GM18505 (cell line): ENCODE measurements at regions not wholly inside any gene's neighbourhood (a gene's known extent, or its start where the extent isn't known, plus 50 kb on each side); places are given as distances from the start of the nearest gene placed in this dataset.

ENCODE experiments used
- ATAC-seq: cut with Tn5 transposase; IDR thresholded peaks from one replicate; pipeline ENCODE4 v1.9.1; 2021; ENCODE audit not compliant: unreplicated experiment
- POLR2A ChIP-seq: IDR thresholded peaks from 4 replicates; pipeline ENCODE4 v1.6.1; 2011; ENCODE audit warnings: borderline replicate concordance; ENCODE audit not compliant: insufficient read depth, insufficient read length; ENCODE audit errors: extremely low read depth

- no peak for TF ChIP-seq POLR2A
- no peak for ATAC-seq
Measured at GRCh38 chr2:207412787-207413310, 116.9 kb upstream of the CREB1 start.

DNA sequence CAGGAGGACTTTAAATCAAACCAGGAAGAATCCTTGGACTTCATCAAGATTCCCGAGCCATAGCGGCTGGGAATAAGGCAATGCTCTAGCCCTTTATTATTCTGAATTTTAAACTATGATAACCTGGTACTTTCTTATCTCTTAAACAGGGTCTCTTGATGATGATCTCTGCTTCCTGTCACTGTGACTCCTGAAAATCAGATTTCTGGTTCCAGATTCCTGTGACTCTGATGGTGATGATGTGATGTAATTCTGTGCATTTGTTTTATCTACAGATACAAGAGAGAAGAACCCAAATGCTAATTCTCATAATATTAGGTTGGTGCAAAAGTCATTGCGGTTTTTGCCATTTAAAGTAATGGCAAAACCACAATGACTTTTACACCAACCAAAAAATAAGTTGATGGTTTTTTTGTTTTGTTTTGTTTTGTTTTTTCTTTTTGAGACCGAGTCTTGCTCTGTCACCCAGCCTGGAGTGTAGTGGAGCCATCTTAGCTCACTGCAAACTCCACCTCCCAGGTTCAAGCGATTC is 116.3 kb upstream of the CREB1 start:
- no peak for ATAC-seq
- TF ChIP-seq POLR2A: no peak

DNA sequence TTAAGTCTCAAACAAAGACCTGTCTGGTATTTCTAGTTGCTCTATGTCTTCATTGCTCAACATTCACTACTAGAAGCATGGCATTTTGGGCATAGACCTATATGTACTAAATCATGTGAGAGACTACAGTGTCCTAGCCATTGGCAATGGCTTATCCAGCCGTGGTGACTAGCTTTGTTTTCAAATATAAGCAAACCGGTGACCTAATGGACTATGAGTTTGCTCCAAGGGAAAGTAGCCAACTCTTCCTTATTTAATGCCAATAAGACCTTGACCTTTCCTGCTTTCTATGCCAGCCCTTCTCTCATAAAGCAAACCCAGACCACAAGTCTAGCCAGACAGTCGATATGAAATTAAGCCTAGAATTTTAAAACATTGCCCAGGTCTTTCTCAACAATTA is 113.7 kb upstream of the CREB1 start:
- ATAC-seq: no peak
- no peak for TF ChIP-seq POLR2A

GRCh38 chr2:207416900-207417299 is 112.9 kb upstream of the CREB1 start:
- ATAC-seq: no peak

GRCh38 chr2:207417301-207417718 is 112.5 kb upstream of the CREB1 start:
- no peak for ATAC-seq
- TF ChIP-seq POLR2A: no peak

More at GRCh38 chr2:207416900-207417299, 112.9 kb upstream of the CREB1 start:
- TF ChIP-seq POLR2A: no peak

DNA sequence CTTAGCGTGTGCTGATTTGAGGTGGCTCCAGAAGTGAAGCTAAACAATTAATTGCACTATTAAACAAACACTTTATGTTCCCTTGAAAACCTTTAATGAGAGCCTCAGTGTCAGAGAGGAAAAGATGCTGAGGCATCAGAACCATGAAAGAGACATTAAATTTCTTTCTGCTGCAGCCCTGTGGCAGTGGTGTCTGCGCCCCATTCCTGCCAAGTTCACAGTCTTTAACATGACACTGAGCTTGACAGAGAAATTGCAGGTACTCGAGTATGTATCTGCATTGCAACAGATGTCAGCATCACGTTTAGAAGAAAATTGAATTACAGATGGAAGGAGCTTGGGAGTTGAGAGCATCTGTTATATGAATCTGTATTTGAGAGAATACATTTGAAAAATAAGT is 111.3 kb upstream of the CREB1 start:
- no peak for TF ChIP-seq POLR2A
- no peak for ATAC-seq

DNA sequence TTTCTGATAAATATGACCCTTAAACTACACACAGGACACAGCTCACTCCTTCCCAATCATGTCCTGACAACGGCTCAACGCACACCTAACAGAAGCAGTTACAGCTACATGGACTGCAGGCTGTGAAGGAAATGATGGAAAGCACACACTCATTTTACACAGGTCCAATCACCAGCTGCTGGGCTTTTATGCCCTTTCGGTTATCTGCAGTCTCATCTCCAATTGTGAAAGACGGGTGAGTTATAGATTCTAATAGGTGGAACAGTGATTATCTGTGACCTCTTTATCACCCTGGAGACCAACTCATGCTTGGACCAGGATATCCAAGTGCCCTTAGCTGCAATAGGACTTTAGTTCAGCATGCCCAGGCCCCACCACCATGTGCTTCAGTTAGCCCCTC is 110.4 kb upstream of the CREB1 start:
- ATAC-seq: no peak

GRCh38 chr2:207421671-207422070 is 108.1 kb upstream of the CREB1 start:
- no peak for TF ChIP-seq POLR2A
- ATAC-seq: no peak

More for the DNA sequence above, 110.4 kb upstream of the CREB1 start:
- TF ChIP-seq POLR2A: no peak

DNA sequence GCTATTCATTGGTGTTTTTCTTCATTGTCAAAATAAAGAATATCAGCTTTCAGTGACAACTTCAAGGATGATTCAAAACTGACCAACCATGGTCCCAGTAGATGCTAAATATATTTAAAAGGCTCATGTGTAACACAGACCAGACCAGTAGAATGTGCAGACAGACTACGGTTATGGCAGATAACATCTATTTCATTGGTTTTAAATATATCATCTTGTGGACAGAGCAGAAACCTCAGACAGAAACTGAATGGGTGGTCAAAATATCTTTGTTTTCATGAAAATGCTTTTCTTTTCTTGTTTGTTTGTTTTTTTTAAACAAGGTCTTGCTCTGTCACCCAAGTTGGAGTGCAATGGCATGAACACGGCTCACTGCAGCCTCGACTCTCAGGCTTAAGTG is 107.4 kb upstream of the CREB1 start:
- ATAC-seq: no peak
- TF ChIP-seq POLR2A: no peak

- peak; percentile 97 for ATAC-seq
- TF ChIP-seq POLR2A: no peak
Measured at GRCh38 chr2:207423886-207424285, 105.9 kb upstream of the CREB1 start.

DNA sequence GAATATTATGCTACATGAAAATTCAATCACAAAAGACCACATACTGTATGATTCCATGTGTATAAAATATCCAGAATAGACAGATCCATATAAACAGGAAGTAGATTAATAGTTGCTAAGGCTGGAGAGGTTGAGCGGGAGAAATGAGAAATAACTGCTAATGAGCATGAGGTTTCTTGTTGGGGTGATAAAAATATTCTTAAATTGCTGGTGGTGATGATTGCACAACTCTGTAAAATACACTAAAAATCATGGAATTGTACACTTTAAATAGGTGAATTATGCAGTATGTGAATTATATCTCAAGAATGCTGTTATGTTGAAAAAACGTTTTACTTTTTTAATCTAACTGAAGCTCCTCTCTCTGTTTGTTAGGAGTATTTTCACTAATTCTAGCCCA is 101.8 kb upstream of the CREB1 start:
- no peak for ATAC-seq
- no peak for TF ChIP-seq POLR2A

DNA sequence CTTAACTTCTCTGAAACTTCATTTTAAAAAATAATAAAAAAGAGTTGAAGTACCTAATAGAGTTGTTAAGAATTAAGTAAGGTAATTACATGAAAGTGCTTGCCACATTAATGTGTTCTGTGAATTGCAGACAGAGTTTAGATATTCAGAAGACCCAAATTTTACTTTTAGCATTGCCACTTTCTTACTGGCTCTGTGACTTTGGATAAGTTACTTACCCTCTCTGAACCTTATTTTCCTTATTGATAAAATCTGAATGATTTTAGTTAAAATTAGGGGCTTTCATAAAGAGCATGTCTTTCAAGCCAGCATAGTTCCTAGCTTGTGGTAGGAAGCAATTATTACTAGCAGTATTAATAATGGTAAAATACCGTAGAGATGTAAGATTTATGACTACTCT is 101.2 kb upstream of the CREB1 start:
- no peak for TF ChIP-seq POLR2A
- ATAC-seq: no peak

DNA sequence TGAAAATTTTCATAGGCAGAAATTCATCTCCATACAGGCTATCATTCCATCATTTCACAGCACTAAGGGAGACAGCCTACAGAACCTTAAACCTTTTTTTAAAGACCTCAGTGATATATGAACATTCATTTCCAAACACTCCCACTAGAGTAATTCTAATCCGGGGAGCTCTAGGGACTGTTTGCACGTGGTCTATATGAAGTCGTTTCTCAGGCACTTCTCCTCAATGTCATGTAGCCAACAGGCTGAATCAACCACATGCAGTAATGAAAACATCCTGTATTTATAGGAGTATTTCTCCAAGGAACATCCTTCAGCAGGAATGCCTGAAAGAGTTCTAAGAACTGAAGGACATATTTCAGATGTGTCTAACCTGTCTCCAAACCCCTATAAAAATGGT is 97.3 kb upstream of the CREB1 start:
- ATAC-seq: no peak

GRCh38 chr2:207434306-207434705 is 95.5 kb upstream of the CREB1 start:
- ATAC-seq: no peak
- no peak for TF ChIP-seq POLR2A

More for the DNA sequence above, 97.3 kb upstream of the CREB1 start:
- TF ChIP-seq POLR2A: no peak

DNA sequence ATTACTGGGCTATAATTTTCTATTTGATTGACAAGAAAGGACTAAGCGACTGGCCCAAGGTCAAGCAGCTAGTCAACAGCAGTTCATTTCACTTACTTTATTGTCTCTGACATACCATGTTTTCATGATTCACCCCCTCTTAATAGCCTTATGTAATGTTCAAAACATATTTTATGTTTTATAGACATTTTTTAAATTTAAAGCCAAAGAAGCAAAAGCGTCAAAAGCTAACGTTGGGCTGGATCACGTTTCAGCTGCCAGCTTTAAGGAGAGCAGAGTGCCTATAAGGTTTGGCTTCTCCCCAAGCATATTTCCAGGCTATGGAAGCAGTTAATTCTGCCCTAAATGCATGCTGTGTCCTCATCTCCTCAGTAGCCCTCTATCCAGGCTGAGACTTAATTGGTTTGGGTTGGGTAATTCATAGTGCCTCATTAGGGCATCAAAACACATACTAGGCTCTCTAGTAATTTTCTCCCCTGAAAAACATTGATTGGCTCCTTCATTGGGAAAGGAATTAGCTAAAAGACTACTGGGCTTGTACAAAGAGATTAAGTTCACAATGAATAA is 94.8 kb upstream of the CREB1 start:
- TF ChIP-seq POLR2A: no peak
- no peak for ATAC-seq

DNA sequence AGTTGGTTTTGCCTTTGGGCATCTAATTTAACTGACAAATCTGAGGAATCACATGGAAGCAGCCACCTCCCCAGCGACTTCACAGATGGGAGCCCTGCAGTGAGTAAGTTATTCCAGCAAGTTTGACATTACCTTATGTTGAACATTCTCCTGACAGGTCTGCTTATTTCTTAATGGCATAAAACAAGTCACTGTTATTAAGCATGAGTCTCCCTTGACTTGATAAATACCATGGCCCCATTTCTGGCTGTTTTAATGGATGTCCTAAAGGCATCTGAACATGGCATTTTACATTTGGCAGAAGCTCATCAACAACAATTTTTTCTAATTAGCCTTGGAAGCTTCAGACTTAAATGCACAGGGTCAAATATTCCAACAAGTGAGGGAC is 92.6 kb upstream of the CREB1 start:
- TF ChIP-seq POLR2A: no peak
- ATAC-seq: no peak
